ENCODE measurements at regions not wholly inside any gene's neighbourhood (a gene's known extent, or its start where the extent isn't known, plus 50 kb on each side); places are given as distances from the start of the nearest gene placed in this dataset.
A peak's percentile ranks its signal among the peaks of the same experiment; 100 is the strongest.
"Not testable (repeated sequence)": the region's sequence is repeated elsewhere in the genome, so short reads cannot be mapped to it uniquely, and the experiment has no call there.

DNA sequence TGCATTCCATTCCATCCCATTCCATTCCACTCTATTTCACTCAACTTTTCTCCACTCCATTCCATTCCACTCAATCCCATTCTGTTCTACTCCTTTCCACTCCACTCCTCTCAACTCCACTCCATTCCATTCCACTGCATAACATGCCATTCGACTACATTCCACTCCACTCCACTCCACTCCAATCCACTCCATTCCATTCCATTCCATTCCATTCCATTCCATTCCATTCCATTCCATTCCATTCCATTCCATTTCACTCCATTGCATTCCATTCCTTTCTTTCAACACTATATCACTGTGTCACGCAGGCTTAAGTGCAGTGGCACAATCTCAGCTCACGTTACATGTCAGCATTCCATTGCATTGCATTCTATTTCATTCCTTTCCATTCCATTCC, 1430.4 kb downstream of the TSPY10 start:
- DNase-seq (ENCODE audit: low spot score): not testable (repeated sequence)

DNA sequence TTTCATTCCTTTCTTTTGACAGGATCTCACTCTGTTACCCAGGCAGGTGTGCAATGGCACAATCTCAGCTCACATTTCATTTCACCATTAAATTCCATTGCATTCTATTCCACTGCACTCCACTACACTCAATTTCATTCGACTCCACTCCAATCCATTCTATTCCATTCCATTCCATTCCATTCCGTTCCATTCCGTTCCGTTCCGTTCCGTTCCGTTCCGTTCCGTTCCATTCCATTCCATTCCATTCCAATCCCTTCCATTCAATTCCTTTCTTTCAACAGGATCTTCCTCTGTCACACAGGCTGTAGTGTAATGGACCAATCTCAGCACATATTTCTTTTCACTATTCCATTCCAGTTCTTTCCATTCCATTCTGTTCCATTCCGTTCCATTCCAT, 1445.7 kb downstream of the TSPY10 start:
- no peak for DNase-seq (ENCODE audit: low spot score)

DNA sequence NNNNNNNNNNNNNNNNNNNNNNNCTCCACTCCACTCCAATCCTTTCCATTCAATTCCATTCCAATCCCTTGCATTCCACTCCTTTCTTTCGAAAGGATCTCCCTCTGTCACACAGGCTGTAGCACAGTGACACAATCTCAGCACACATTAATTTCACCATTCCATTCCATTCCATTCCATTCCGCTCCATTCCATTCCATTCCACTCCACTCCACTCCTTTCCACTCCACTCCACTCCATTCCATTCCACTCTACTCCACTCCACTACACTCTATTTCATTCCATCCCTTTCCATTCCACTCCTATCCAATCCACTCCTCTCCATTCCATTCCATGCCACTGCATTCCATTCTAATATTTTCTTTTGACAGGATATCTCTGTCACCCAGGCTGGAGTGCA, 1459.0 kb downstream of the TSPY10 start:
- DNase-seq (ENCODE audit: low spot score): no peak

DNA sequence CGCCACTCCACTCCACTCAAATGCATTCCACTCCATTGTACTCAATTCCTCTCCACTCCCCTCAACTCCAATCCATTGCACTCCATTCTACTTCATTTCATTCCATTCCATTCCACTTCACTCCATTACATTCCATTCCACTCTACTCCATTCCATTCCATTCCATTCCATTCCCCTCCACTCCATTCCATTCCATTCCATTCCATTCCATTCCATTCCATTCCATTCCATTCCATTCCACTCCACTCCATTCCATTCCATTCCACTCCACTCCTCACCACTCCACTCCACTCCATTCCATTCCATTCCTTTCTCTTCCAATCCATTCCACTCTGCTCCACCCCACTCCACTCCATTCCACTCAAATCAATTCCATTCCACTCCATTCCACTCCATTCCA, 1459.9 kb downstream of the TSPY10 start:
- no peak for DNase-seq (ENCODE audit: low spot score)

GRCh38 chrY:10993955-10994354, 1466.3 kb downstream of the TSPY10 start:
- no peak for DNase-seq (ENCODE audit: low spot score)

DNA sequence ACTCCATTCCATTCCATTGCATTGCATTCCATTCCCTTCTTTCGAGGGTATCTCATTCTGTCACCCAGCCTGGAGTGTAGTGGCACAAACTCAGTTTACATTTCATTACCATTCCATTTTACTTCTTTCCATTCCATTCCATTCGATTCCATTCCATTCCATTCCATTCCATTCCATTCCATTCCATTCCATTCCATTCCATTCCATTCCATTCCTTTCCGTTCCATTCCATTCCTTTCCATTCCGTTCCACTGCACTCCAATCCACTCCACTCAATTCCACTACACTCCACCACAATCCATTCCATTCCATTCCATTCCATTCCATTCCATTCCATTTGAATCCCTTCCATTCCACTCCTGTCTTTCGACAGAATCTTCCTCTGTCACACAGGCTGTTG, 1472.0 kb downstream of the TSPY10 start:
- not testable (repeated sequence) for DNase-seq (ENCODE audit: low spot score)

DNA sequence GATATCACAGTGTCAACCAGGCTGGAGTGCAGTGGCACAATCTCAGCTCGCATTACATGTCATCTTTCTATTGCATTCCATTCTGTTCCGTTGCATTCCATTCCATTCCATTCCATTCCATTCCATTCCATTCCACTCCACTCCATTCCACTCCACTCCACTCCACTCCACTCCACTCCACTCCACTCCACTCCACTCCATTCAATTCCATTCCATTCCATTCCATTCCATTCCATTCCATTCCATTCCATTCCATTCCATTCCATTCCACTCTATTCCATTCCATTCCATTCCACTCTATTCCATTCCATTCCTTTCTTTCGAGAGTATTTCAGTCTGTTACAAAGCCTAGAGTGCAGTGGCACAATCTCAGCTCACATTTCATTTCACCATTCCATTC, 1486.5 kb downstream of the TSPY10 start:
- not testable (repeated sequence) for DNase-seq (ENCODE audit: low spot score)

GRCh38 chrY:11022734-11023133, 1495.1 kb downstream of the TSPY10 start:
- no peak for DNase-seq (ENCODE audit: low spot score)

DNA sequence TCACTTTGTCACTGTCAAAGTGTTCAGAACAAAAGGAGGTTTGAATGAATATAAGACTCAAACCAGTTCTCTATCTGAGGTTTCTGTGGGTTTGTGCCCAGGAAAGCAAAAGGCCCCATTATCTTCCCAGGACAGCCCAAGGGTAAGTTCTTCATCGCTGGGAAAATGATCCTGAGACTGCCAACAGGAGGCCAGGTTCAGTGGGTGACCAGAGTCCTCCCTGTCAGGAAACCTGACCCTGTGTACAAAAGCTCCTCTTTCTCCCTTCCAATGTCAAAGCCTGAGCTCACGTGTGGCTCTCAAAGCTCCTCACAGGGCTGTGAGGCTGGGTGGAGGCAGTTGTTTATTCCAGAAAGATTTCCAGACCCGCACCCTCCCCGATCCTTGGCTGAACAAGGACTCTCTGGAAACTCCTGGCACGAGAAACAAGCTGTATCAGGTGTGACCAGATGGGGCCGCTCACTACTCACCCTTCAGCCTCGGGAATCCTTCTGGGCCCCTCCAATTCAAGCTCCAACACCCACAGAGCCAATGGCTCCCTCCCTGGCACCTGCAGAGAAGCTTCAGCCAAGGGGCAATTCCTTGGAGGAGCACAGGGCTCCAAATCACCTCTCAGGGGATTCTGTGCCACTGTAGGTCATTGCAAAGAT, 1516.7 kb downstream of the TSPY10 start:
- DNase-seq (ENCODE audit: low spot score): no peak

DNA sequence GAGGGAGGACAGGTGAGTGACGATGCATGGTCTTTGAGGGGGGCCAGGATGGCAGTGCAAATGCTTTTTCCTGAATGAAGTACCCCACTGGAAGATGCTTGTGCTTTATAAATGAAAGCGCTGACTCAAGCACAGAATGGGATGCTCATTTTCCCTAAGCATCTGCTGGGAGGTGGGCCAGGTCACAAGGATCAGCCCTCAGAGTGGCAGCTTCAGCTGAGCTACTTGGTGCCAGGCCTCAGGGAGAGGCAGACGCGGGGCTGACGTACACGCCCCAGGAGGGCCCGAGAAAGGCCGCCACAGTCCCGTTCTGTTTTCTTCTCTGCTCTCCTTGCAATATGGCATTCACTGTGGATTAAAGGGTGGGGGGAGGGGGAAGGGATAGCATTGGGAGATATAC, 1535.8 kb downstream of the TSPY10 start:
- DNase-seq (ENCODE audit: low spot score): peak; percentile 30

DNA sequence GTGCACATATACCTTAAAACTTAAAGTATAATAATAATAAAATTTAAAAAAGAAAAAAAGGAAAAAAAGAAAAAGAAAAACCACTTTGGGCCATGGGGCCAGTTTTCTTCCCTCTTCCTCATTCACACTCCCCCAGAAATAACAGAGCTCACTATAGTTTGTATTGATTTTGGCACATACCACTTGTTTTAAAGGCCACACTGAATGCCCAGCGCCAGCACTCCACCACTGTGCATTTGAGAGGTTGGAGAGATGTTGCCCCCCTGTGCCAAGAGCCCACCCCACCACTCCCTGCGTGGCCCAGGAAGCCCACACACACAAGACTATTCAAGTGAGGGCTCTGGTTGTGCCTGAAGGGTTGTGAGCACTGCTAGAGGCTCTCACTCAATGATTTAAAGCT, 1536.3 kb downstream of the TSPY10 start:
- DNase-seq (ENCODE audit: low spot score): no peak

DNA sequence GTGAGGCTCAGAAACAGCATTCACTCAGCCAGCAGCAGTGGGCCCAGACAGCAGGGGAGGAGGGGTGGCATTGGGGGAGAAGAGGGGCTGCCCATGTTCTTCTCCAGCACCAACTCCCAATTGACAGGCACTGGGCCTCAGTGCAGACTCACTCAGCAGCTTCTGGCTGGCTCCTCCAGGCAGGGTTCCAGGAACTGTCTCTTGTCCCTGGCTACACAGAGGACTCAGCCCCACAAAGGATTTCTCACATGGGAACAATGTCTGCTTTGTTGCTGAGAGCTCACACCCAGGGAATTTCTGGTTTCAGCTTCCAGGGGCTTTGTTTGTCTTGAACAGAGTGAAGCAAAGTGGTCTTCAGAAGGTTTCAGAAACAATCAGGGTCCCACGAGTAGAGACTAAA, 1536.7 kb downstream of the TSPY10 start:
- peak; percentile 88 for DNase-seq (ENCODE audit: low spot score)

- DNase-seq (ENCODE audit: low spot score): no peak
Measured at GRCh38 chrY:11069271-11069670, 1541.6 kb downstream of the TSPY10 start.

DNA sequence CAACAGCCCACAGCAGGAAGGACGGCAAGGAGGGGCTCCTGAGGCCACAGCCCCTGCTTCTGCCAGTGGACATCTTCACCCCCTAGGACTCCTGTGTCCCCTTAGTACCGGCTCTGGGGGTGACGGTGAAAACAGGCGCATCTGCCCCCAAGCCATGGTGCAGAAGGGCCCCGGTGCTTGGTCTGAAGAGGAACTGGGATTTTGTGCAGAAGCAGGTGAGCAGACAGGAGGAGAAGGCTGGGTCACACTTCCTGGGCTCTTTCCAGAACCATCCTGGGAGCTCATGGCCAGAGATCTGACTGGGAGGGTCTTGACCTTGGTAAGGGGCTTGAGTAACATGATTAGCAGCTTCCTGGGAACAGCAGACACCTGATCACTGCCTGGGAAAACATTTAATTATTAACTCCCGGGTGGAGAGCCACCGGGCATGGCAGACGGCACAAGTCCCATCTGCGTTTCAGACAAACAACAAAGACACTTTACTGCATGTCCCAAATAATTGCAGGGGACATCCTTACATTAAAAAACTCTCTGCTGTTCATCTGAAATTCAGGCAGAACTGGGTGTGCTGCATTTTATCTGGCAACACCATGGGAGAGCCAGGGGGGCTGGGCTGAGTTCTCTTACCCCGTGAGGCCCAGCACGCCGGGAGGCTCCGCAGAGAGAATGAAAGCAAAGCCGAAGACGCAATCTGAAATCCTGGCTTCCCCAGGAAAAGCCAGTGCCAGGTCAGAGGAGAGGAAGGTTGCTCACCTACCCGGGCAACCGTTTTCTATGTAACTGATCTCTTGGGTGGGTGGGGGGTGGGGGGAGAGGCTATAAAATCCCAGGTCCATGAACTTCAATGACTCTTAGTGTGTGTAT, 1542.8 kb downstream of the TSPY10 start:
- no peak for DNase-seq (ENCODE audit: low spot score)

DNA sequence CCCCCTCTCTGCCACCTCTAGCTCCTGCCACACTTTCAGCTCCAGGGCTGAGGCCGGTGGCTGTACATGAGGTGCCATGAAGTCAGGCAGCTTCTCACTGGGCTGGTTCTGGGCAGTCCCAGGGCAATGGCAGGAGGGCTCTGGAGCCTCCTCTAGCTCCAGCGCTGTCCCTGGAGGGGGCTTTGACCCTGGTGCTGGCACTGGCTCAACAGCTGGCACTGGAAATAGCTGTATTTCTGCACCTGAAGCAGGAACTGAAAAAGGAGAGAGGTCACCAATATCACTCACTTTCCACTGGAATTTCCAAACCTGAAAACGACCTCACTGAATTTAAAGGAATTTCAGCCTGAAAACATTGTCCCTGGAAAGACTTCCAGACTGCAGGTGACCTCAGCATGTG, 1558.1 kb downstream of the TSPY10 start:
- DNase-seq (ENCODE audit: low spot score): not testable (repeated sequence)

DNA sequence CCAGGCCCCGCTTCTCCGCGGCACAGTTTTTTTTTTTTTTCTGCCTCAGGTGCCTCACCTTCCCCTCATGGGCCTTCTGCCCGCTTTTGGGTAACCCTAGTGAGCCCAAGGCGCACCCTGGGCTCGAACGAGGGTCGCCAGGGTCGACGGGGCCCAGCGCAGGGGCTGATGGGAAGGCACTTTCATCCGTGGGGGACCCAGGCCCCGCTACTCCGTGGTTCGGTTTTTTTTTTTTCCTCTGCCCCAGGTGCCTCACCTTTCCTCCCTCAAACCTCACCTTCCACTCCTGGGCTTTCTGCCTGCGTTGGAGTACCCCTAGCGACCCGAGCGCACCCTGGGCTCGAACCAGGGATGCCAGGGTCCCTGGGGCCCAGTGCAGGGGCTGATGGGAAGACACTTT, 1569.8 kb downstream of the TSPY10 start:
- DNase-seq (ENCODE audit: low spot score): not testable (repeated sequence)

DNA sequence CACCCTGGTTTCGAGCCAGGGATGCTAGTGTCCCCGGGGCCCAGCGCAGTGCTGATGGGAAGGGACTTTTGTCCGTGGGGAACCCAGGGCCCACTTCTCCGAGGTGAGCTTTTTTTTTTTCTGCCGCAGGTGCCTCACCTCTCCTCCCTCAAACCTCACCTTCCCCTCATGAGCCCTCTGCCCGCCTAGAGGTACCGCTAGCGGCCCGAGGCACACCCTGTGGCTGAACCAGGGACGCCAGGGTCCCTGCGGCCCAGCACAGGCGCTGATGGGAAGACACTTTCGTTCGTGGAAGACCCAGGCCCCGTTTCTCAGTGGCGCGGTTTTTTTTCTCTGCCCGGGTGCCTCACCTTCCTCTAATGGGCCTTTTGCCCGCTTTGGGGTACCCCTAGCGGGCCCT, 1570.7 kb downstream of the TSPY10 start:
- not testable (repeated sequence) for DNase-seq (ENCODE audit: low spot score)

- DNase-seq (ENCODE audit: low spot score): no peak
Measured at GRCh38 chrY:11099004-11099403, 1571.3 kb downstream of the TSPY10 start.

DNA sequence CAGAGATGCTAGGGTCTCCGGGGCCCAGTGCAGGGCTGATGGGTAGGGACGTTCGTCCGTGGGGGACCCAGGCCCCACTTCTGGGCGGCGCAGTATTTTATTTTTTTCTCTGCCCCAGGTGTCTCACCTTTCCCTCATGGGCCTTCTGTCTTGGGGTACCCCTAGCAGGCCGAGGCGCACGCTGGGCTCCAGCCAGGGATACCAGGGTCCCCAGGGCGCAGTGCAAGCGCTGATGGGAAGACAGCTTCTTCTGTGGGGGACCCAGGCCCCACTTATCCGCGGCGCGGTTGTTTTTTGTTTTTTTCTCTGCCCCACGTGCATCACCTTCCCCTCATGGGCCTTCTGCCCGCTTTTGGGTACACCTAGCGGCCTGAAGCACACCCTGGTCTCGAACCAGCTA, 1572.8 kb downstream of the TSPY10 start:
- DNase-seq (ENCODE audit: low spot score): not testable (repeated sequence)

- not testable (repeated sequence) for DNase-seq (ENCODE audit: low spot score)
Measured at GRCh38 chrY:11102987-11103386, 1575.3 kb downstream of the TSPY10 start.

- not testable (repeated sequence) for DNase-seq (ENCODE audit: low spot score)
Measured at GRCh38 chrY:11107127-11107918, 1579.6 kb downstream of the TSPY10 start.

DNA sequence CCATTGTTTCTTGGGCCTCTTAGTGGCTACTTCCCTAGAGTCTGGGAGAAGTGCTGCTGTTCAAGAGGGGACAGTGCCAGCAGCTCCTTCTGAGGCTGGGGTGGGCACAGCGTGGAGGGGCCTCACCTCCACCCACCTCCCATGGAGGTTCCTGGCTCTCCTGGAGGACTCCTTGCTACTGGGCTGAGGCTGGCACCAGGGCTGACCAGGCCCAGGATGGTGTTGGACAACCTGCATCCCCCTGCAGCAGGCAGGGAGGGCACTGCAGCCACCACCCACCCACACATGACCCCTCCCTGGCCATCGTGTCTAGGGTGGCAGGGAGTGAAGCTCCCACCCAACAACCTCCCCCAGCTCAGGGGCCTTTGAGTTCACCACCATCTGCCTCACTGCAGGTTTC, 1549.3 kb upstream of the USP9Y start:
- DNase-seq (ENCODE audit: low spot score): not testable (repeated sequence)

DNA sequence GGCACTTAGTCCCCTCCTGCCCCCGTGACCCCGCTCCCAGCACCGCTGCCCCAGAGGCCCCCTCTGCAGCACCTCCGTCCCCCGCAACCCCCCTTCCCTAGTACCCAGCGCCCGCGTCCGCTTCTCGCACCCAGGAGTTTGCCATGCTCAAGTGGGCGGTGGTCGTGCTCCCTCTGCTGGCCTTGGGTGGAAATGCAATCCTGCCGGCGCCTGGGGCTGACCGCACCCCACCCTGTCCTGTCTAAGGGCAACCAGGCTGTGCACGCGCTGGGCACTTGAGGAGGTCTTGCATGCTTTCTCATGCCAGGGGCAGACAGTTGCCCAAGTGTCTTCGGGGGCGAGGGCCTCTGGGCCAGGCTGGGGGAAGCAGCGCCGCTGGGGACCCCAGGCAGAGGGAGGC, 1544.9 kb upstream of the USP9Y start:
- DNase-seq (ENCODE audit: low spot score): not testable (repeated sequence)
